ENCODE measurements at regions not wholly inside any gene's neighbourhood (a gene's known extent, or its start where the extent isn't known, plus 50 kb on each side); places are given as distances from the start of the nearest gene placed in this dataset.

DNA sequence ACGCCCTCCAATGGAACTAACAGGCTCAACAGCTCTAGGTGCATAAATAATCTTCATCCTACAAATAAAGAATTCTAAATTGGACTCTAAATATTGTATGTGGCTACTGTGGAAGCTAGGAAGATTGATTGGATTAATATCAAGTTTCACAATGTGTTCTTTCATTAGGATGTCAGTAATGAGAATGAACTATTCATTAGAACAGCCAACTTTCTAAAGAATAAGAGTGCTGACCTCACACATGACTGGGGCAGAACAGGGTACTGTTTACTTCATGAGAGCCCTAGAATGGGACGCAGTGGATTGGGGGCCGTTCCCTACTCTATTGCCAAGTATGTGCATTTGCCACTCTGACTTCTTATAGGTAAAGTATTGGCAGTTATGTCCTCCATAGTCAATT lies 528.2 kb upstream of the RBFOX1 start:
- H3K4me3 ChIP-seq (ENCODE audit: low read depth, low read length, poor library complexity, severe bottlenecking): no peak overlapping the region
- no peaks in the 10 kb centered on the region for H3K36me3 ChIP-seq (ENCODE audit: insufficient read depth, low read length)
- no TSS peak for BruUV-seq (replicated peaks)
- no peak overlapping the region for H3K27ac ChIP-seq (ENCODE audit: low read depth, low read length, poor library complexity, severe bottlenecking)
- ChIA-PET POLR2A (no interaction called here), CTCF (ENCODE audit: unreplicated experiment) (no interaction called here)
- H3K9me3 ChIP-seq (ENCODE audit: low read length): no peaks in the 10 kb centered on the region
- no peak overlapping the region for H2AFZ ChIP-seq (ENCODE audit: low read length)
- H3K4me1 ChIP-seq (ENCODE audit: insufficient read depth, low read length, poor library complexity, severe bottlenecking): no peaks in the 10 kb centered on the region
- no peaks in the 10 kb centered on the region for H3K9me2 ChIP-seq (ENCODE audit: insufficient read depth, low read length)
- no peak overlapping the region for H3K4me2 ChIP-seq (ENCODE audit: low read length)
- H4K20me1 ChIP-seq (ENCODE audit: insufficient read depth, low read length): no peaks in the 10 kb centered on the region
- TF ChIP-seq, protein P1, sequence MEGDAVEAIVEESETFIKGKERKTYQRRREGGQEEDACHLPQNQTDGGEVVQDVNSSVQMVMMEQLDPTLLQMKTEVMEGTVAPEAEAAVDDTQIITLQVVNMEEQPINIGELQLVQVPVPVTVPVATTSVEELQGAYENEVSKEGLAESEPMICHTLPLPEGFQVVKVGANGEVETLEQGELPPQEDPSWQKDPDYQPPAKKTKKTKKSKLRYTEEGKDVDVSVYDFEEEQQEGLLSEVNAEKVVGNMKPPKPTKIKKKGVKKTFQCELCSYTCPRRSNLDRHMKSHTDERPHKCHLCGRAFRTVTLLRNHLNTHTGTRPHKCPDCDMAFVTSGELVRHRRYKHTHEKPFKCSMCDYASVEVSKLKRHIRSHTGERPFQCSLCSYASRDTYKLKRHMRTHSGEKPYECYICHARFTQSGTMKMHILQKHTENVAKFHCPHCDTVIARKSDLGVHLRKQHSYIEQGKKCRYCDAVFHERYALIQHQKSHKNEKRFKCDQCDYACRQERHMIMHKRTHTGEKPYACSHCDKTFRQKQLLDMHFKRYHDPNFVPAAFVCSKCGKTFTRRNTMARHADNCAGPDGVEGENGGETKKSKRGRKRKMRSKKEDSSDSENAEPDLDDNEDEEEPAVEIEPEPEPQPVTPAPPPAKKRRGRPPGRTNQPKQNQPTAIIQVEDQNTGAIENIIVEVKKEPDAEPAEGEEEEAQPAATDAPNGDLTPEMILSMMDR (conservative IDR thresholded peaks at IDR 0.05; ENCODE audit: low read length): no peak
- TF ChIP-seq EZH2phosphoT487 (IDR thresholded peaks at IDR 0.05; ENCODE audit: borderline replicate concordance, low read depth, low read length): no peak
- no peaks in the 10 kb centered on the region for H3K79me2 ChIP-seq (ENCODE audit: insufficient read depth, low read depth, low read length)
- intact Hi-C loops (cut with micrococcal nuclease; ENCODE audit: unreplicated experiment): no loop called here
- DNase-seq (ENCODE audit: low spot score): no peak

DNA sequence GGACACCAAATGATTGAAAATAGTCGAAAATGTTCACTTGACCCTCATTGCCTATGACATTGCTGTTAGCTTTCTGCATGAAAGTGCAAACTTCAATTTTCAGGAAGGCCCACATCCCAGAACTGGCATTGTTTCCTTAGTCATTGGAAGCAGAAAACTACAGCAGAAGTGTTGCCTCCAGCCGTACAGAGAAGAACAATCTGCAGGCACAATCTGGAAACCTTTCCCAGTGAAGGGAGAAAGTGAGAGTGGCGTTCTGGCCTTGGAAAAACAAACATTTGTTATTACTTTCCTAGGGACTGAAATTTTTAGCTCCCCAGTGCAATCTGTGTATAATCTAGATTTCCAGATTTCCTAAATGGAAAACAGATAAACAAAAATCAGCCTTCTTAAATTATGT lies 529.5 kb upstream of the RBFOX1 start:
- intact Hi-C loops (cut with micrococcal nuclease; ENCODE audit: unreplicated experiment): no loop called here

DNA sequence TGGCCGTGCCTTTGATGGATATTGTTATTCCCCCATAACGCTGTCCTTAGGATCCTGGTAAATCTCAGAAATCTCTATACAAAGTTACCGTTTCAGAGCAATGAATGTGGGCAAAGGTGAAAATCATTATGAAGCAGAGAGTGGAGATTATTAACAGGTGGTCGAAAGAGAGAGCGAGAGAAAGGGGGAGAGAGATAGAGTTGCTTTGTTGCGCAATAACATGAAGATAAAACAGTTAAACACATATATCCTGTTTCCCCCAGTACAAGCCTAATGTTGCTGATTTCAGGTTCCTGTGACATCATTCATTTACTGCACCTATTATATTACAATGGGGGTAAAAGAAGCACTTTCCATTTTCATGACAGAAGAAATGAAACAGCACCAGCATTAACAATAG lies 535.4 kb upstream of the RBFOX1 start:
- no peaks in the 10 kb centered on the region for H3K36me3 ChIP-seq (ENCODE audit: insufficient read depth, low read length)
- intact Hi-C loops (cut with micrococcal nuclease; ENCODE audit: unreplicated experiment): no loop called here
- no peaks in the 10 kb centered on the region for H3K9me3 ChIP-seq (ENCODE audit: low read length)
- H3K9me2 ChIP-seq (ENCODE audit: insufficient read depth, low read length): 0 out of 2 replicates have a peak, but pooled peaks cover 6% of the 10 kb centered on the region
- CTCF ChIA-PET (ENCODE audit: unreplicated experiment): no interaction called here
- BruUV-seq (replicated peaks): no TSS peak
- H3K79me2 ChIP-seq (ENCODE audit: insufficient read depth, low read depth, low read length): no peaks in the 10 kb centered on the region
- POLR2A ChIA-PET: no interaction called here
- H3K27ac ChIP-seq (ENCODE audit: low read depth, low read length, poor library complexity, severe bottlenecking): no peak overlapping the region
- no peaks in the 10 kb centered on the region for H3K4me1 ChIP-seq (ENCODE audit: insufficient read depth, low read length, poor library complexity, severe bottlenecking)
- no peak for DNase-seq (ENCODE audit: low spot score)
- H2AFZ ChIP-seq (ENCODE audit: low read length): no peak overlapping the region
- no peak overlapping the region for H3K4me3 ChIP-seq (ENCODE audit: low read depth, low read length, poor library complexity, severe bottlenecking)
- H3K4me2 ChIP-seq (ENCODE audit: low read length): no peak overlapping the region
- TF ChIP-seq, protein P1 (conservative IDR thresholded peaks at IDR 0.05; ENCODE audit: low read length): no peak
- TF ChIP-seq EZH2phosphoT487 (IDR thresholded peaks at IDR 0.05; ENCODE audit: borderline replicate concordance, low read depth, low read length): no peak
- no peaks in the 10 kb centered on the region for H4K20me1 ChIP-seq (ENCODE audit: insufficient read depth, low read length)

More for the DNA sequence above, 529.5 kb upstream of the RBFOX1 start:
- H3K9me2 ChIP-seq (ENCODE audit: insufficient read depth, low read length): no peaks in the 10 kb centered on the region
- BruUV-seq (replicated peaks): no TSS peak
- H3K79me2 ChIP-seq (ENCODE audit: insufficient read depth, low read depth, low read length): no peaks in the 10 kb centered on the region
- H3K4me1 ChIP-seq (ENCODE audit: insufficient read depth, low read length, poor library complexity, severe bottlenecking): no peaks in the 10 kb centered on the region
- DNase-seq (ENCODE audit: low spot score): no peak
- no peak overlapping the region for H2AFZ ChIP-seq (ENCODE audit: low read length)
- no peak overlapping the region for H3K4me3 ChIP-seq (ENCODE audit: low read depth, low read length, poor library complexity, severe bottlenecking)
- H3K36me3 ChIP-seq (ENCODE audit: insufficient read depth, low read length): no peaks in the 10 kb centered on the region
- TF ChIP-seq, protein P1 (conservative IDR thresholded peaks at IDR 0.05; ENCODE audit: low read length): no peak
- no peak for TF ChIP-seq EZH2phosphoT487 (IDR thresholded peaks at IDR 0.05; ENCODE audit: borderline replicate concordance, low read depth, low read length)
- no peak overlapping the region for H3K4me2 ChIP-seq (ENCODE audit: low read length)
- POLR2A ChIA-PET: no interaction called here
- H4K20me1 ChIP-seq (ENCODE audit: insufficient read depth, low read length): no peaks in the 10 kb centered on the region
- H3K27ac ChIP-seq (ENCODE audit: low read depth, low read length, poor library complexity, severe bottlenecking): no peak overlapping the region
- CTCF ChIA-PET (ENCODE audit: unreplicated experiment): no interaction called here
- H3K9me3 ChIP-seq (ENCODE audit: low read length): no peaks in the 10 kb centered on the region
